HG03135 (cell line): ENCODE measurements at regions not wholly inside any gene's neighbourhood (a gene's known extent, or its start where the extent isn't known, plus 50 kb on each side); places are given as distances from the start of the nearest gene placed in this dataset.
A peak's percentile ranks its signal among the peaks of the same experiment; 100 is the strongest.
"Not testable (repeated sequence)": the region's sequence is repeated elsewhere in the genome, so short reads cannot be mapped to it uniquely, and the experiment has no call there.

Experiments
- ATAC-seq: cut with Tn5 transposase; IDR thresholded peaks from one replicate; pipeline ENCODE4 v1.9.1; 2021; ENCODE audit warnings: mild to moderate bottlenecking, moderate library complexity; ENCODE audit not compliant: unreplicated experiment

DNA sequence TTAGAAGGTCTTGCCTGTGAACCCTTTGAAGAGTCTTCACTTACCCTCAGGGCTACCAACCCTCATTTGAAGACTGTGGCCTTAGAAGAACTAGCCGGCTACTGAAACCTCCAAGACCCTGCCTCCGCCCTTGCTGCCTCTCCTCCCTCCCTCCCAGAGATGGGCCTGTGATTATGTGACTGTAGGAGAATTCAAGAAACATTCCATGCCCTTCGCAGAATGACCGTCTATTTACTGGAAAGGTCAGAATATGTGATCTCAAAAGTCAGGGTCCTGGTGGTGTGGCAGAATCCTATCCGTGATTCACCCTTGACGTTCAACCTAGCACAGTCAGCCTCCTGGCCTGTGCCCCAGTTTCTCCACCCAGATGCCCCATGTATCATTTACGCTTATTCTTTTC lies 109.6 kb downstream of the CTNND1 start:
- ATAC-seq = no peak

DNA sequence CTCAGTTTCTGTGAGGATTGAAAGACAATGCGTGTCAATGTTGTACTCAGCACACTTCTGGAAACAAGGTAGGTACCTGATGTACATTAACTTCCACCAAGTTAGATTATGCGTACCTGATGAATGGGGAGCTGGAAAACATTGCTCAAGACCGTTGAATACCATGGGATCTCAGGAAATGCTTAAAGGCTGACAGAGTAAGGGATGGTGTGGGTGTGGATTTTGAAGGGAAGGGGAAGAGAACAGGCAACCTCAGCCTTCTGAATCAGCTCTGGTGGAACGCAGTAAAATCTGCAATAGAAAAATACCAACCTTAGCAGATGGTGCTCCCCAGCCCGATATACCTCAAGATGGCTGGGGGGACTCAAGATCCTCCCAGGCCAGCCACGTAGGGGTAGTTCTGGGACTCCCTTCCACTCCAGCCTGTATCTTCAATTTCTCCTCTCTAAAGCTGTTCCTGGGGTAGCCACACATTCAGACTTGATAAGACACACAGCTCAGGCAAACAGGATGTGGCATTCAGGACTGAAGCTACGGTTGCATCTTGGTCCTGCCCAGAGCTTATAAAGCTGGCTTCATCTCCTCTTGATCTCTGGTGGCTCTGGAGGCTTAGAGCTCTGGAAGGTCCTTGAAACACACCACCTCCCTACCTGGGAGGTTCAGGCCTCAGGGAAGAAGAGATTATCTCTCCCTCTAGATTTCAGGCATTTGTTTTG lies 111.8 kb downstream of the CTNND1 start:
- ATAC-seq = no peak

DNA sequence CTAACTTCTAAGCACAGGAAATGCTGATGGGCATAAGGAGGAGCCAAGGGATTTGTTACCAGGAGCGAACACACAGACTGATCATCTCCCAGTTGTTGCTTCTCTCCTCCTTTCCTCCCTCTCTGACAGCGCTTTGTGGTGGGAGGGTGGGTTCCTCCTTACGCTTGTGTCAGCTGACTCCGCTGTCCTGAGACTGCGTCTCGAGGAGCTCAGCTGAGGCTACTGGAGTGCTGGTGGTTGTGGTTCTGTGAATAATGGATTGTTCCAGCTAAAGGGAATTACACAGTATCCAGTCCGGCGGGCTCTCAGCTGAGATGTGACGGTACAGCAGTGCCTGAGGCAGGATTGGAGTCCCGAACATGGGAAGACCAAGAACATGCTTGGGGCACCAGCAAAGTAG lies 113.4 kb downstream of the CTNND1 start:
- ATAC-seq = no peak

DNA sequence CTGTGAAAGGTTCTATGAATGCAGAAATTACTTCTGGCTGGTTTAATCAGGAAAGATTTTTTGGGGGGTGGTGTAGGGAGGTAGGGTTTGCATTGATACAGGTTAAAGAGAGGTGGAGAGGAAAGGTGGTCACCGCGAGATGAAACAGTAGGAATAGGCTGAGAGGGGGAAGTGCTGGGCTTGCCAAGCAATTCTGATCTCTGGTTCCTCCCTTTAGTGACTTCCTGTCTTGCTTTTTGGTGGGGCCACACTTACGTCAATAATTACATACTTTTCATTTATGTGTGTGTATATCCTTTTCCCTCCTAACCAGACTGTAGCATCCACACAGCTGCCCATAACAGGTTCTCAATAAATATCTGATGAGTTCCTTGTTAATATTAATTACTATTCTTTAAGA lies 120.0 kb downstream of the CTNND1 start:
- no peak for ATAC-seq

DNA sequence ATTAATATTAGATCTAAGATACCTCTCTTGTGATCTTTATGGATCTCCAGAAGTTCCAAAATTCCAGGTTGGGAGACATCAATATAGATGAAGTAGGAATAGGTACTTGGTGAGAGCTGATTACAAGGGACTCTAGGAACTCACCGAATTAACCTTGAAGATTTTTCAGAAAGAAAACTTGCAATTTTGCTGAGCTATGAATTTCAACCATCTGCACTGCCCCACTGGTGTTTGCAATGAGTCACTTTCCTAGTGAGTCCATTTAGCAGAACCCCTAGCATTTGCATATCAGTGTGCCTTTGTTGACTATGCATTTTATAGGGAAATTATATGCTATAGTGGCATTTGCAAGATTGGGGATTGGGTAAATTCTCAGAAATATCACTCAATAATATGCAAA lies 122.0 kb downstream of the CTNND1 start:
- no peak for ATAC-seq

DNA sequence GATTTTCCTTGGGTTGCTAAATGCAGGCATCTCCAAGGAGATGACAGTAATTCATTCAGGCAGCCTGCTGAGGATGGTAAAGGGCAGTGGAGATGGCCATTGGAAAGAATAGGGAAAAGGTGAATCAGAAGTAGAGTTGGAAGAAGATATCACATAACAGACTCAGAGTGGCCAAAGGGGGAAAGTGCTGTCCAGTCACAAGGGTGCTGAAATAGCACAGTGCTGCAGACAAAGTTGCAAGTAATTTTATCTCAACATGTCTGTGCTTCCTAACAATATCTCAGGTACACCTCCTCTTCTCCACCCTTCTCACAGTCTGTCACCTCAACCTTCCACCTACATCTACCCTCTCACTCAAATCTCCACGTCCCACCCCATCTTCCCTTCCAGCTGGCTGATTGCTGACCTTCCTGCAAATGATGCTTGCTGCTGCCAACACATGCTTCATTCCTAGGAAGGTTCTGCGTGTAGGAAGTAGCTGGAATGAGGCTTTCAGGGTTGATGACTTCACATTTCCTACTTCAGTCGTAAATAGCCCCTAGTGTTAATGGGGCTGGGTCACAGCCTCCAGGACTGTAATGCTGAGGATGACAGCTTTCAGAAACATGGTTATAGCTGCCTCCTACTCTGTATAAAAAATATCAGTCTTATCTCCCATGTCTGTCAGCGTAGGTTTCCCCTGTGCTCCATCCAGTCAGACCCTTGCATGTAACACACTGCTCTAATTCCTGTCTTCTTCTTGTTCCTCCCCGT lies 123.9 kb downstream of the CTNND1 start:
- no peak for ATAC-seq

DNA sequence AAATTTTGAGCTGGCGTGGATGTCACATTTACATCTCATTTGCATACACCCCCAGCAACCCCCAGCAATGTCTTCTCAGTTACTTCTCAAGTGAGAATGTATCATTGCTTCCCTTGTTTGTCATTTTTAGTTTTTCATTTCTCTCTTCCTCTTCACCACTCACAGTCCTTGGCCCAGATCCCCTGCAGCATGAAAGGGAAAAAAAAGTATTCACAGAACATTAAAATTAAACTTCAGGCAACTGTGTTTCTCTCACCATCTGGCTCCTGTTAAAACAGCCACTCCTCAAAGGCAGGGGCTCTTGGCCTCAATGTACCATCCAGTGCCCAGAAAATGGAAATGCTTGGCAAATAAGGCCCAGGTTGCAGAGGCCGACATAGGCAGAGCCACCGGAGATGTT lies 126.8 kb downstream of the CTNND1 start:
- ATAC-seq = no peak

DNA sequence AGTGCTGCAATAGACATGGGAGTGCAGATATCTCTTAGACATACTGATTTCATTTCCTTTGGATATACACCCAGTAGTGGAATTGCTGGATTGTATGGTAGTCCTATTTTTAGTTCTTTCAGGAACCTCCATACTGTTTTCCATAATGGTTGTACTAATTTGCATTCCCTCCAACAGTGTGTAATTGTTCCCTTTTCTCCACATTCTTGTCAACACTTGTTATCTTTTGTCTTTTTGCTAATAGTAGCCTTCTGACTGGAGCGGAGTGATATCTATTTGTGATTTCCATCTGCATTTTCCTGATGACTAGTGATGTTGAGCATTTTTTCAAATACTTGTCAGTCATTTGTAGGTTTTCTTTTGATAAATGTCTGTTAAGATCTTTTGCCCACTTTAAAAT lies 128.9 kb downstream of the CTNND1 start:
- no peak for ATAC-seq

DNA sequence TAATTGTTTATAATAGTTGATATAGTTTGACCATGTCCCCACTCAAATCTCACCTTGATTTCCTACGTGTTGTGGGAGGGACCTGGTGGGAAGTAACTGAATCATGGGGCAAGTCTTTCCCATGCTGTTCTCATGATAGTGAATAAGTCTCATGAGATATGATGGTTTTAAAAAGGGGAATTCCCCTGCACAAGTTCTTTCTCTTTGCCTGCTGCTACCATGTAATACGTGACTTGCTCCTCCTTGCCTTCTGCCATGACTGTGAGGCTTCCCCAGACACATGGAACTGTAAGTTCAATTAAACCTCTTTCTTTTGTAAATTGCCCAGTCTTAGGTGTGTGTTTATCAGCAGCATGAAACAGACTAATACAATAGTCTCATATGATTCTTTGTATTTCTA lies 130.5 kb upstream of the OR9Q1 start:
- ATAC-seq = not testable (repeated sequence)

DNA sequence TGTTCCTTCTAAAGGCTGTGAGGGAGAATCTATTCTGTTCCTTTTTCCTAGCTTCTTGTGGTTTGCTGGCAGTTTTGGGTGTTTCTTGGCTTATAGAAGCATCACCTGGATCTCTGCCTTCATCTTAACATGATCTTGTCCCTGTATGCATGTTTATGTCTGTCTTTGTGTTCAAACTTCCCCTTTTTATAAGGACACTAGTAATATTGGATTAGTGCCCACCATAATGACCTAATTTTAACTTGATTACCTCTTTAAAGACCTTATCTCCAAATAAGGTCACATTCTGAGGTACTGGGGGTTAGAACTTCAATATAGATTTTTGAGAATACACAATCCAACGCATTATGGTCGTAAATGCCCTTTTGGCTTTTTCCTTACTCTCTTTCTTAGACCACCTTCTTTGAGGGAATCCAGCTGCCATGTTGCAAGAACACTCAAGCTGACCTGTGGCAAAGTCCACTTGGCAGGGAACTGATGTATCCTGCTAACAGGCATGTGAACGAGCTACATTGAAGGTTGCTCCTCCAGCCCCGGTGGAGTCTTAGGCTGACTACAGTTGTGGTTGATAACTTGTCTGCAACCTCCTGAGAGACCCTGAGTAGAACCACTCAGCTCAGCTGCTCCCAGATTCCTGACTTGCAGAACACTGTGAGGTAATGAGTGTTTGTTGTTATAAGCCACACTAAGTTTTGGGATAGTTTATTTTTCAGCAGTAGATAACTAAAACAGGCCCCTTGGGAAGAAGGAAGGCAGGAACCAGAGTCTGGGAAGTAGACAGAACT lies 127.1 kb upstream of the OR9Q1 start:
- no peak for ATAC-seq

DNA sequence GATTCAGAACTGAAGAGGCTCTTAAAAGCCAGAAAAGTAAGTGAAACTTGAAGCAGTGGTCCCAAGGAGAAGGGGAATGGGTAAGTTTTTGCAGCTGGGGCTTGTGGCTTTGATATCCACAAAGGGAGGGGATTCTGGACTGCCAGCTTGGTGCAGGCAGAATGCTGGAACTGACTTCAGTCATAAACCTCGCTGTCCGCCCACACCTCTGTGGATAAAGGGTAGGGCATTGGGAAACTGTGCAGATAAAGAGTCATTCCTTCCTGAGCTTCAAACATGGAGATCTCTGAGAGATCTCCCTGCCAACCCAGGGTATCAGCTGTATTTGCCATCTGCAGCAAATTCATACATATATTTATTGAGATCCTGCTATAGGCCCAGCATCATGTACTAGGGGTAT lies 124.3 kb upstream of the OR9Q1 start:
- ATAC-seq = no peak

DNA sequence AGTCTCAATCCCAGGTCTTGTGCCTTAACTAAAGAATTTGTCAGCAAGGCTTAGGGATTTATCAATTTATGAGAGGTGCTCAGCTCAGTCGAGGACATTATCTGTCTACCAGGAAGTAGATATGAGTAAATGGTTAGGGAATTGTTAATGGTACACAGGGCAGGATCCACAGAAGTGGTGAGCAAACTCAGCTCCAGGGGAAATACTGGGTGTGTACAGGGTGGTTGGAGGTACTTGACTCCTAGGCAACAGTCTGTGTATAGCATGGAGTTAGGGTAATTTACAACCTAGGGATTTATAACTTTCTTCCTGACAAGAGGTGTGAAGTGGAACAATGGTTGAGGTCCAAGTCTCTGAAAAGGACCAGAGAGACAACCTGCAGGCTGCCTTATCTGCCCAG lies 123.4 kb upstream of the OR9Q1 start:
- no peak for ATAC-seq

DNA sequence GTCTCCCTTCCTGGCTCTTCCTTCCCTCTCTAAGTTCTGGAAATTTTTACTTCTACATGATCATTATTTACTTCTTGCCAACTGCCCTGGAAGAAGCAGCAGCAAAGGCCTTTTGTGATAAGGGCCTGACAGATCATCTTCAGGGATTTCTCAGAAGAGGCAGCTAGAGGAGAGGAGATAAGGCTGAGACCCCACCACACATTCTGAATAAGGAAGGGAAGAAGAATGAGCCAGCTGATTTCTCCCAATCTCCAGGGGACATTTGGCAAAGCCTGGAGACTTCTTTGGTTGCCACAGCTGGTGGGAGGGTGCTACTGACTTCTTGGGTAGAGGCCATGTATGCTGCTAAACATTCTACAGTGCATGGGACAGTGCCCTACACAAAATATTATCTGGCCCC lies 122.4 kb upstream of the OR9Q1 start:
- no peak for ATAC-seq

DNA sequence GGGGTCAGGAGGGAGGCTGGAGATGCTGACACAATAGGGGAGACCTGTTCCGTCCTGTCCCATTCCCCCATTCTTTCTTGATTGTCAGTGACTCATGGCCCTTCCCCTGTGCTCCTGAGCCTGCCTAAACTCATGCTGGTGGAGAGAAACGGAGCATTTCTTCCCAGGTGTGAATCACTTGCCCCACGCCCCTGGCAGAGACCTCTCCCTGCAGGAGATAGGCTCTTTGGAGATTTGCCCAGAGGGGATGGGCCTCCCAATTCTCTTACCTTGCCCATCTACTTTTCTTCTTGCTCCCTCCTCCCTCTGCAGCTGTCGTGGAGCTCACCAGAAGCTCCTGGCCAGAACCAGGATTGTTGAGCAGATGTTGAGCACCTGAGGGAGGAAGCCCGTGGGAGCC lies 121.9 kb upstream of the OR9Q1 start:
- ATAC-seq = no peak

DNA sequence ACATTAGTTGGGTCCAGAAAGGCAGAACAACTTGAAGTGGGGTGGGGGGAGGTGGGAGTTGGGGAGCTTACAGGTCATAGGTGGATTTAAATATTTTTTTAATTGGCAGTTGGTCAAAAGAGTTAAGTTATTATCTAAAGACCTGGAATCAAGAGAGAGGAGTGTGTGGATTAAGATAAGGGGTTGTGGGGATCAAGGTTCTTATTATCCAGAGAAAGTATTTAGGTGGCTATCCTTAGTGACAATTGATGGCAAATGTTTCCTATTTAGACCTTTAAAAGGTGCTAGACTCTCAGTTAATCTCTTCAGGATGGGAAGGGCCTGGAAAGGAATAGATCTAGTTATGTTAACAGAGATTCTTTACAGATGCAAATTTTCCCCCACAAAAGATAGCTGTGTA lies 120.7 kb upstream of the OR9Q1 start:
- no peak for ATAC-seq

DNA sequence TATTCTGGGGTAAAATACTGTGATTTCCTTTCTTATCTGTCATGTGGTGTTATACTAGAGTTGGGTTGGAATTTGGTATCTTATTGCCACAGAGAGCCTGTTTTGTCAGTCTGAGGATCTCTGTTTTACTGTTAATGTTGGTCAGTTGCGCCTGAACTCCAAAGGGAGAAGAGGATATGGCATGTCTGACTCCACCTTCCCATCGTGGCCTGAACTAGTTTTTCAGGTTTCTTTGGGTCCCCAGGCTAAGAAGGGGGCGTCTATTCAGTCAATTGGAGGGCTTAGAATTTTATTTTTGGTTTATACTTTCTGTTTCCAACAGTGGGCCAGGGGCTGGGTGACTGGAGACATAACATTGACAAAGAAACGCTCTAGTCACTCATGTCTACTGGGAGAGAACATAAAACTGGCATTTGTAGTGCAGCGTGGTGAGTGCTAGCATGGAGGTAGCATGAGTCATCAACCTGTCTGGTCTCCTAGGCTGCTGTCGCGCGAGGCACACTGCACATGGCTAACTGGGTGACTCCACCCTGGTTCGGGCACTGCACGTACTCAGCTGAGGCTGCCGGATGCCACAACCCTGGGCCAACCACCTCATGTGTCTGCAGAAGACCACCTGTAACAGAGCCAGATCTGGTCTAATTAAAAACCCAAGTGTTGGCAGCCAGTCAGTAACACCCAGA lies 120.1 kb upstream of the OR9Q1 start:
- ATAC-seq = peak; percentile 79

DNA sequence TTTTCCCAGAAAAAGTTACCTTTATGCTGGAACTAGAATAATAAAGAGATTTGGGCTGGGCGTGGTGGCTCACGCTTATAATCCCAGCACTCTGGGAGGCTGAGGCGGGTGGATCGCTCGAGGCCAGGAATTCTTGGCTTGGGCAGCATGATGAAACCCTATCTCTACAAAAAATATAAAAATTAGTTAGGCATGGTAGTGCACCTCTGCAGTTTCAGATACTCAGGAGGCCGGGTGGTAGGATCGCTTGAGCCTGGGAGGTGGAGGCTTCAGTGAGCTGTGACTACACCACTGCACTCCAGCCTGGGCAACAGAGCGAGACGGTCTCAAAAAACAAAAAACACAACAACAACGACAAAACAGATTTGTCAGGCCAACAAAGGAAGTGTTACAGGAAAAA lies 119.3 kb upstream of the OR9Q1 start:
- no peak for ATAC-seq

DNA sequence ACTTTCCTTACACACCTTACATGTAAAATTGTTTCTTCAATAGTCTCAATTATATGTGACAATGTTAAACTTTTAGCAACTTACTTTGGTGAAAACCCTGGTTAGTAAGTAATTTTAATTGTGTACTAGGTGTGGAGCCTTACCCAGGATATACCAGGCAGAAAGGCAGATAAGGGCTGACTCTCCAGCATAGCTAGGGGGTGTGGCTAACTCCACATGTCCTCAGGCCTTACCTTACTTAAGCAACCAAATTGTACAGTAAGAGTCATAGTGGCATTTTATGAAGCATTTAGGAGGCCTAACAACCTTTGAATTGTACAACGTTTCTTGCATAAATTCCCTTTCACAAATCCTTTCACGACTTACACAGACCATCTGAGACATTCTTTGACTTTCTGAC lies 118.2 kb upstream of the OR9Q1 start:
- no peak for ATAC-seq

DNA sequence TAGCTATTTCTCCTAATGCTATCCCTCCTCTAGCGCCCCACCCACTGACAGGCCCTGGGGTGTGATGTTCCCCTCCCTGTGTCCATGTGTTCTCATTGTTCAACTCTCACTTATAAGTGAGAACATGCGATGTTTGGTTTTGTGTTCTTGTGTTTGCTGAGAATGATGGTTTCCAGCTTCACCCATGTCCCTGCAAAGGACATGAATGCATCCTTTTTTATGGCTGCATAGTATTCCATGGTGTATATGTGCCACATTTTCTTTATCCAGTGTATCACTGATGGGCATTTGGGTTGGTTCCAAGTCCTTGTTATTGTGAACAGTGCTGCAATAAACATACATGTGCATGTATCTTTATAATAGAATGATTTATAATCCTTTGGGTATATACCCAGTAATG lies 115.3 kb upstream of the OR9Q1 start:
- not testable (repeated sequence) for ATAC-seq

DNA sequence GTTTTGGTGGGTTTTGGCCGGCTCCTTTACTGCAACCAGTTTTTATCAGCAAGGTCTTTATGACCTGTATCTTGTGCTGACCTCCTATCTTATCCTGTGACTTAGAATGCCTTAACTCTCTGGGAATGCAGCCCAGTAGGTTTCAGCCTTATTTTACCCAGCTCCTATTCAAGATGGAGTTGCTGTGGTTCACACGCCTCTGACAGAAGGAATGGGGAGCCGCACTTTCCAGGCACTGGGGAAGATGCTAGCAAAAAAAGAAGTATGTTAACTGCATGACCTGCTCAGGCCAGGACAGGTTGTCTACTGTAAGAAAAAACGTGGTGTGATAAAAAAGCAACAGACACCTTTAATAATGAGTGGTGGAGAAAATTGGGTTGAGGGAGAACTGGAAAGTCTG lies 112.2 kb upstream of the OR9Q1 start:
- not testable (repeated sequence) for ATAC-seq
